Gastrocnemius medialis (tissue), 4 donors: ENCODE measurements at regions not wholly inside any gene's neighbourhood (a gene's known extent, or its start where the extent isn't known, plus 50 kb on each side); places are given as distances from the start of the nearest gene placed in this dataset.

ENCODE experiments used
- POLR2A ChIP-seq, 2 donors: fragments of 450-650 bp; IDR thresholded peaks; one replicate each; pipeline ENCODE4 v1.6.1; 2017; ENCODE audit warnings: antibody characterized with exemption in 2 of 2, mild to moderate bottlenecking in 2 of 2, moderate library complexity in 2 of 2
- TF ChIP-seq, protein P1 (sequence below), 5 experiments: fragments of 450-650 bp in 3 of 5; fragments of 200-600 bp in 2 of 5; sonication (generic) in 2 of 5; IDR thresholded peaks in 4 of 5; conservative IDR thresholded peaks in 1 of 5; 1 replicate in 4 of 5; 2 replicates in 1 of 5; pipeline ENCODE4 v1.5.1; 2016 to 2019; ENCODE audit warnings: antibody characterized with exemption in 5 of 5, mild to moderate bottlenecking in 3 of 5, moderate library complexity in 3 of 5

DNA sequence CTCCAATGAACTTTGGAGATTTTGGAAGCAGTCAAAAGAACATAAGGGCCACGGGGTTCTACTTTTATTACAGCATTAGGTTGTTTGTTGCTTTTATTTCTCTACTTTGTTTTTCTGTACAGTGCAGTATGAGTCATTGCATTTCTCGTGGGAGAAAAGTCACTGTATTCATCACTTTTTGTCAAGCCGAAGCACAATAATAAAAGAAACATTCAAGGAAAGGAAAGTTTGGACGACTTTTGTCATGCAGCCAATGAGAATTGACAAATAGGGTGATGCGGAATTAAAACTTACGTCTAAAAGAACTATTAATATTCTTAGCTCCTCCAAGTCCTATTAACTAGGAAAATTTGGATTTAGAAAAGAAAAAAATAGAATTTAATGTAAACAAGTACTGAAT is 209.9 kb downstream of the TMEM182 start:
- TF ChIP-seq, protein P1, sequence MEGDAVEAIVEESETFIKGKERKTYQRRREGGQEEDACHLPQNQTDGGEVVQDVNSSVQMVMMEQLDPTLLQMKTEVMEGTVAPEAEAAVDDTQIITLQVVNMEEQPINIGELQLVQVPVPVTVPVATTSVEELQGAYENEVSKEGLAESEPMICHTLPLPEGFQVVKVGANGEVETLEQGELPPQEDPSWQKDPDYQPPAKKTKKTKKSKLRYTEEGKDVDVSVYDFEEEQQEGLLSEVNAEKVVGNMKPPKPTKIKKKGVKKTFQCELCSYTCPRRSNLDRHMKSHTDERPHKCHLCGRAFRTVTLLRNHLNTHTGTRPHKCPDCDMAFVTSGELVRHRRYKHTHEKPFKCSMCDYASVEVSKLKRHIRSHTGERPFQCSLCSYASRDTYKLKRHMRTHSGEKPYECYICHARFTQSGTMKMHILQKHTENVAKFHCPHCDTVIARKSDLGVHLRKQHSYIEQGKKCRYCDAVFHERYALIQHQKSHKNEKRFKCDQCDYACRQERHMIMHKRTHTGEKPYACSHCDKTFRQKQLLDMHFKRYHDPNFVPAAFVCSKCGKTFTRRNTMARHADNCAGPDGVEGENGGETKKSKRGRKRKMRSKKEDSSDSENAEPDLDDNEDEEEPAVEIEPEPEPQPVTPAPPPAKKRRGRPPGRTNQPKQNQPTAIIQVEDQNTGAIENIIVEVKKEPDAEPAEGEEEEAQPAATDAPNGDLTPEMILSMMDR (IDR thresholded peaks at IDR 0.05 in 4 of 5, conservative IDR thresholded peaks at IDR 0.05 in 1 of 5), result no peak
- no peak for TF ChIP-seq POLR2A (IDR thresholded peaks at IDR 0.05)
